Colon (tissue), 2 donors: ENCODE measurements at regions not wholly inside any gene's neighbourhood (a gene's known extent, or its start where the extent isn't known, plus 50 kb on each side); places are given as distances from the start of the nearest gene placed in this dataset.

Experiments
- FAIRE-seq: peaks from 2 replicates; lab custom pipeline; 2012; peaks lifted over from hg19 to GRCh38; lab: Jason Lieb, UNC
- donor health status: control.
- donor health status: control.

GRCh38 chr6:164554700-164555476 lies 754.5 kb downstream of the C6orf118 start:
- FAIRE-seq, result no peak

- FAIRE-seq, result no peak
Observed at GRCh38 chr6:164554226-164554625, 755.2 kb downstream of the C6orf118 start.

DNA sequence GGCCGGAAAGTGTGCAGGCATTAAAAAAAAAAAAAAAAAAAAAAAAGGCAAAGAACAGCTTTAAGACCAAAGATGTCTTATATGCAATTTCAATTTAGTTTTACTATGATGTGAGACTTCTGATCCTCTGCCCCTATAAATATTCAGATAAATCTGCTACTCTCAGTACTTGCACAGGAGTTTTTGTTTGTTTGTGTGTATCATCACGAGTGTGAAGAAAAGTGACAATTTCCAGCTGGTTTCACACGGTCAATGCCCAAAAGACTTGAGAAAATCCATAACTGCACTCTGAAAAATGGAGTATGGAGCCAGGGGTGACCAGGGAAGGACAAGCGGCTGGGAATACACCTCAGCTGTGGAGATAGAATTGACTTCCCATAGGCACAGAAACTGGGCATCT lies 757.7 kb downstream of the C6orf118 start:
- FAIRE-seq, result no peak

GRCh38 chr6:164547076-164547475 lies 762.3 kb downstream of the C6orf118 start:
- FAIRE-seq, result no peak

GRCh38 chr6:164546263-164546662 lies 763.1 kb downstream of the C6orf118 start:
- no peak for FAIRE-seq

DNA sequence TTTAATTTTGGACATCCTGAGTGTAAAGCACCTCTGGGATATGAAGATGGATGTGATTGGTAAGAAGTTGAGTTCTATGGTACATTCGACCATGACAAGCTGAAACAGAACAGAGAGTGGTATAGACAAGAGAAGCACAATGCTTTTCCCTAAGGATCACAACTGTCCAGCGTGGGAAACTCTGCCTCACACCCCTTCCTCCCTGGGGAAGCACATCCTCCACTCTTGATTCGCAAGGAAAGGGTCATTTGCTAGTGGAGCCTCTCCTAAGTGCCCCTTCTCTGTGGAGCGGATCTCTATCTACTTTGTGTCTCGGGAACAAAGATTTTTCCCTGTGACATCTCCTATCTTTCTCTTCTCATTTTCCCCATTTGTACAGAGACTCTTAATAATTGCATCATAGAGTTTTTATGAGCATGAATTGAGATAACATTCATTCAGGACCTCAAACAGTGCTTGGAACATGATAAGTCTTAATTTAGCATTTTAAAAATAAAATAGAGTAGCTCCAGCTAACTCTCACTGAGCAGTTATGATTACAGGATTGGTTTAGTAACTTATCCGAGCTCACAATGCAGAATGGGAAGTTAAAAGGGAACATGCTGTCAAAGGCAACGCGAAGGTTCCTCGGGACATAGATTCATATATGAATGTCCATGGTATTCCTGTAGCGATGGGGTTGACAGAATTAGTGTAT lies 775.2 kb downstream of the C6orf118 start:
- FAIRE-seq, result no peak

GRCh38 chr6:164533045-164533362 lies 776.4 kb downstream of the C6orf118 start:
- FAIRE-seq, result no peak

DNA sequence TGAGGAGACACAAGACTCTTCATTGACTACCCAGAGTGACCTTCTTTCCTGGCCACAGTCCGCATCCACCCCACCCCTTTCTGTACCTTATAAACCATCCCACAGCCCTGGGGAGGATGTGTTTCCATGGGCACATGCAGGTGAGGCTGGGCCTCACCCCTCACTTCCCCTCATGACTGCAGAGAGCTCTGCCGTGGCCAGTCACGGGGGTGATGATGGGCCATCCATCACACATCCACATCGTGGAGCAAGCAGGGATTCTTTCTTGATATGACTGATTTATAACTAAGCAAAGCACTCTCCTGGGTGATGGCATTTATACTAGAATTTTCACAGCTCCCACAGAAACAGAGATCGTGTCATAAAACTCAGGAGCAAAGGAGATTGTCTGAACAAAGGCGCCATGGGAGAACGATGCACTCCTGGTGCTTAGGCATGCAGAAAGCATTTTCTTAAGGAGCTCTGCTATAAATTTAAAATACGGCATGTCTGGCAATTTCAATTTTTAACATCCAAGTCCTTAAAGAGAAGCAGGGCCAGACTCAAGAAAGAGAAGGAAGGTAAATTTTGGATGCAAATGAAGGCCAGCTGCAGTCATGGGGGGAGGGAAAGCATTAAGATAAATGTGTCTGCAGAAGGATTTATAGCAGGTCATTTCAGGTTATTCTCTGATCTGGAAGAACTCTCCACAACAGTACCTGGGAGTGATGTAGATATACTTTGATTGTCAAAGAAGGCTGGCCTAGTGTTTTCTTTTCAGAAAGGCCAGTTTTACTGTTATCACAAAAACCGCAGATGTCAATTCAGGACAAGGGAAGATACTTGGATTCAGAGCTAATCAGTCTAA lies 777.0 kb downstream of the C6orf118 start:
- no peak for FAIRE-seq

- FAIRE-seq, result no peak
Observed at GRCh38 chr6:164531736-164532135, 777.7 kb downstream of the C6orf118 start.

DNA sequence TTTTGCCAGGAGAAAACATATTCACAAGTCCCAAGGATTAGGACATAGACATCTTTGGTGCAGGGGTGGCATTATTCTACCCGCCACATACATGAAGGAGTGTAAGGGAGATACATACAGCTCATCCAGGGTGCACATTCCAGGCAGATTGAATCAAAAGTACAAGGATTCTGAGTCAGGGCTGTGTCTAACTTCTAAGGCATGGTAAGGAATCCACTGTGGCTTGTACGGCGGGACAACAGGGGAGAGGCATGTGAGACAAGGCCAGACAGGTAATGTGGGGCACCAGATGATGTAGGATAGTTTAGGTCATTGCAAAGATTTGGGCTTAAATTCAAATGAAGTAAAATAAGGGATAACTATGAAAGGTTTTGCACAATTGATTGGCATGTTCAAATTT lies 780.9 kb downstream of the C6orf118 start:
- no peak for FAIRE-seq

DNA sequence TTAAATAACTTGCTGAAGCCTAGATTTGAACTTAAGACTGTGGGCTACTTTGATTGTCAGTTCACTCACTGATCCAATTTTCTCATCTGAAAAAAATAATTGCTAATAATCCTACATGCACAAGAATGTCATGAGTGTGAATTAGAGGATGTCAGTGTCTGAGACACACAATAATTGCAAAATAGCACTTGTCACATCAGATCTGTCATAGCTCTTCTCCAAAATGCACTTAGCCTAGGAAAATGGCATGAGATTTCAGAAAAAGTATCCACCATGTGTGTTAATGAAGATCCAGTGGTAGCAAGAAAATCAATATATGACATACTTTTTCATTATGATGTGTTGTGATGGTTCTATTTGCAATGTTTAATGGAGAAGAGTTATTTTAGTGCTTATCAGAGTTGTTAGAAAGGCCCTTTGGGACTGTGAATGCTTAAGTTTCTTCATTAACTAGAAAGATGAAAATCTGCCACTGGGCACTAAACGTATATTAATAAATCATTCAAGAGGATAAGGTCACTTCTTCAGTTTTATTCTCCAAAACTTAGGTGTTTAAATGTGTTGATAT lies 786.2 kb downstream of the C6orf118 start:
- FAIRE-seq, result no peak

GRCh38 chr6:164520916-164521315 lies 788.5 kb downstream of the C6orf118 start:
- FAIRE-seq, result no peak

GRCh38 chr6:164507206-164507940 lies 802.0 kb downstream of the C6orf118 start:
- FAIRE-seq, result no peak

- FAIRE-seq, result no peak
Observed at GRCh38 chr6:164505425-164505824, 804.0 kb downstream of the C6orf118 start.

- no peak for FAIRE-seq
Observed at GRCh38 chr6:164502833-164503232, 806.6 kb downstream of the C6orf118 start.

- FAIRE-seq, result no peak
Observed at GRCh38 chr6:164495882-164496495, 813.4 kb downstream of the C6orf118 start.

- FAIRE-seq, result no peak
Observed at GRCh38 chr6:164478426-164478825, 831.0 kb downstream of the C6orf118 start.

GRCh38 chr6:164477790-164478189 lies 831.6 kb downstream of the C6orf118 start:
- no peak for FAIRE-seq

GRCh38 chr6:164477101-164477500 lies 832.3 kb downstream of the C6orf118 start:
- no peak for FAIRE-seq

DNA sequence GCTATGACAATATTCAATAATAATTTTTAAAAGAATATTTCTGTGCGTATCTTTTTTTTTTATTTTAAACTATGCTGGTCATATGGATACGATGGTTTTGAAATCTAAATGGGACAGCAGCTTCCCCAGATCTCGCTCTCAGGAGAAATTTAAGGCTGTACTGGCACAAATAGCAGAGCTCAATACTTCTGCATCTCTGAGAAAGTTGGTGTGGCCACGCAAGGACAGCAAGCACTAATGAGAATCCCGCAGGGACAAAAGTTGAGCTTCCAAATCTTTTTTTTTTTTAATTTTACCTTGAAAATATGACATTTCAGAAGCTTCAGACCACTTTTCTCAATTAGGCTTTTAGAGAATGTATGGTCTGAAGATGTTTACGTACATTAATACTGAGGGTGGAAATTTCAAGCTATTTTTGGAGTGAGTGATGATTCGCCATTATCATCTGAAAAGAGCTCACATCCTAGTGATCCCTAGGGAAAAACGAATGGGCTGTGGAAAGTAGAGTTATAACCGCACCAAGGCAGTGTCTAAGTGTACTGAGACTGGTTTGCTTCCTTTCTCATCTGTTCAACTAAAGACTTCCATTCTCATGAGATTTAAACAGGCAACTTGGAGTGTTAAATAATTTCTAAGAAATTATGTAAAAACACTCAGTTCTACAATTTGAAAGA lies 840.0 kb downstream of the C6orf118 start:
- no peak for FAIRE-seq

GRCh38 chr6:164455835-164456234 lies 853.6 kb downstream of the C6orf118 start:
- no peak for FAIRE-seq
